ENCODE measurements at regions not wholly inside any gene's neighbourhood (a gene's known extent, or its start where the extent isn't known, plus 50 kb on each side); places are given as distances from the start of the nearest gene placed in this dataset.

DNA sequence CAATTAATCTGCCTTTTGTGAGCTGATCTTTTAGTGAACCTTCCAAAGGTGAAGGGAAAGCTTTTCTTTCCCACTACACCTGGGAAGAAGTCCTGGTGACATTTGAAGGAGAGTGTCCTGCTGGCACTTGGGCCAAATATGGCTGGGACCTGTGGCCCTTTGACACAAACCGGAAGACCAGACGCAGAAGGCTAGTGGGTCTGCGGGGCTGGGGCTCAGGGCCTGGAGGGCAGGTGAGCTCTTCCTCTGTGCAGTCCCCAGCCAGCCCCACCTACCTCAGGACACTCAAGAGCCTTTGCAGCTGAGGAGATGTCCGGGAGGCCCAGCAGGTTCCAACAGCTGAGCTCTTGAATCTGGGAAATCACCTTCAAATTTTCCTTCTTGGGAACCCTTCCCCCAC is 138.0 kb upstream of the THY1 start:
- no peak for TF ChIP-seq CTCF (IDR thresholded peaks at IDR 0.05; ENCODE audit: control insufficient read depth, extremely low read depth, insufficient read depth)
- no peak for DNase-seq (ENCODE audit: low read depth)
- no peak overlapping the region for H3K4me3 ChIP-seq (ENCODE audit: low read depth, low read length)

- TF ChIP-seq CTCF (IDR thresholded peaks at IDR 0.05; ENCODE audit: control insufficient read depth, extremely low read depth, insufficient read depth) = no peak
- no peak for DNase-seq (ENCODE audit: low read depth)
- H3K4me3 ChIP-seq (ENCODE audit: low read depth, low read length) = no peak overlapping the region
Observed at GRCh38 chr11:119560291-119560690, 137.3 kb upstream of the THY1 start.

DNA sequence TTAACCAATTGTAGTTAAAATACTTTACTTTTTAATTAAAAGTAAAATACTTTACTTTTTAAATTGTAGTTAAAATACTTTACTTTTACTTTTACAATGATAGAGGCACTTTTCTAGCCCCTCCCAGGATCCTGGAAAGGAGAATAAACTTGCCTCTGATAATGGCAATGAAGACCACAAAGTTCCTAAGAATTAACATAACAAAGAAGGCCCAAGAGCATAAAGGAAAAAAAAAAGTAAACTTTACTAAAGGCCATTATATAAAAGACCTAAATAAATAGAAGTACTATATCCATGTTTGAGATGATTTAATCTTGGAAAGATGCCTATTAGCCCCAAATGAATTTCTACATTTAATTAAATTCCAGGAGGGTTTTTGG is 129.1 kb upstream of the THY1 start:
- no peak for DNase-seq (ENCODE audit: low read depth)
- TF ChIP-seq CTCF (IDR thresholded peaks at IDR 0.05; ENCODE audit: control insufficient read depth, extremely low read depth, insufficient read depth) = no peak
- H3K4me3 ChIP-seq (ENCODE audit: low read depth, low read length) = no peak overlapping the region

DNA sequence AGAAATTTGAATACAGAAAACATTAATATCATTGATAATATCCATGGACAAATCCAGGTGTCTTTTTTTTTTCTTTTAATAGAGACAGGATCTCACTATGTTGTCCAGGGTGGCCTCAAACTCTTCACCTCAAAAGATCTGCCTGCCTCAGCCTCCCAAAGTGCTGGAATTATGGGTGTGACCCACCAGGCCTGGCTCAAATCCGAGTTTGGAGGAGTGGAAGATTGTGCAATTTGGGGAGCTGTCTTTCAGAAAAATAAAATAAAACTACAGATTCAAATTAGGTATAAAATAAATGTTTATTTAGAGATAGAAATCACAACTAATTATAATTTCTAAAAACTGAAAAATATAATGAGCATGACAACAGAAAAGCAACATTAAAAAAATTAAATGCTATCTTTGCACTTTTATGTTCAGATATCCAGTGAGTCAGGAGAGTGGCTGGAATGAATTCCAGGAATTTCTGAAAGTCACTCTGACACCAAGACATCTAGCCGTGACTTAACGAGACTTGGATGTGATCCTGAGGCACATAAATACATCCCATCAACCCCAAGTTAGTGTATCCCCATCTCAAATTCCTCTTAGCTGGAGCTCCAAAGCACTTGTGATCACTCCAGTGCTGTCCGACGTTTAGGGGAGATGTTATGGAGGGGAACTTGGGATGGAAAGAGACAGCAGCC is 128.6 kb upstream of the THY1 start:
- no peak for TF ChIP-seq CTCF (IDR thresholded peaks at IDR 0.05; ENCODE audit: control insufficient read depth, extremely low read depth, insufficient read depth)
- H3K4me3 ChIP-seq (ENCODE audit: low read depth, low read length) = no peak overlapping the region
- no peak for DNase-seq (ENCODE audit: low read depth)

GRCh38 chr11:119550053-119550752 is 127.2 kb upstream of the THY1 start:
- no peak for TF ChIP-seq CTCF (IDR thresholded peaks at IDR 0.05; ENCODE audit: control insufficient read depth, extremely low read depth, insufficient read depth)
- DNase-seq (ENCODE audit: low read depth) = no peak
- no peak overlapping the region for H3K4me3 ChIP-seq (ENCODE audit: low read depth, low read length)

- DNase-seq (ENCODE audit: low read depth) = no peak
- no peak overlapping the region for H3K4me3 ChIP-seq (ENCODE audit: low read depth, low read length)
- TF ChIP-seq CTCF (IDR thresholded peaks at IDR 0.05; ENCODE audit: control insufficient read depth, extremely low read depth, insufficient read depth) = no peak
Observed at GRCh38 chr11:119547511-119547910, 124.5 kb upstream of the THY1 start.

Measured in LNCaP clone FGC (cell line).